DND-41 (cell line): ENCODE measurements at regions not wholly inside any gene's neighbourhood (a gene's known extent, or its start where the extent isn't known, plus 50 kb on each side); places are given as distances from the start of the nearest gene placed in this dataset.

ENCODE experiments used
- ATAC-seq: fragments of 200-7000 bp; cut with Tn5 transposase; 3 replicates; pipeline ENCODE4 v1.9.1; 2021; ENCODE audit warnings: low read depth; ENCODE audit not compliant: insufficient read depth
- DNase-seq: peaks from one replicate; pipeline ENCODE4 v3.0.0-alpha.2; 2020
- H2AFZ ChIP-seq: 2 replicates; pipeline ENCODE4 v1.6.0; 2012; ENCODE audit warnings: low read depth, low read length
- H3K27ac ChIP-seq: 2 replicates; pipeline ENCODE4 v1.5.1; 2012; ENCODE audit warnings: low read length, inconsistent platforms
- H3K27me3 ChIP-seq: fragments of 200-600 bp; sonication (generic); 2 replicates; pipeline ENCODE4 v1.6.0; 2012; ENCODE audit warnings: low read length, mild to moderate bottlenecking, inconsistent platforms; ENCODE audit not compliant: insufficient read depth, poor library complexity
- H3K36me3 ChIP-seq: 2 replicates; pipeline ENCODE4 v1.5.1; 2012; ENCODE audit warnings: low read length, inconsistent platforms; ENCODE audit not compliant: insufficient read depth
- H3K4me1 ChIP-seq: 2 replicates; pipeline ENCODE4 v1.5.1; 2012; ENCODE audit warnings: mild to moderate bottlenecking, low read length; ENCODE audit not compliant: insufficient read depth
- H3K4me2 ChIP-seq: 2 replicates; pipeline ENCODE4 v1.6.0; 2012; ENCODE audit warnings: mild to moderate bottlenecking, moderate library complexity, low read length, inconsistent platforms; ENCODE audit not compliant: insufficient read depth
- H3K4me3 ChIP-seq, 2 experiments: fragments of 200-600 bp in 1 of 2; shearing (Covaris generic) in 1 of 2; 2 replicates each; pipeline ENCODE4 v1.5.1; 2012 to 2016; ENCODE audit warnings: inconsistent platforms in 2 of 2, low read length in 2 of 2, mild to moderate bottlenecking in 2 of 2, low read depth in 1 of 2, moderate library complexity in 1 of 2
- H3K79me2 ChIP-seq: 2 replicates; pipeline ENCODE4 v1.6.0; 2012; ENCODE audit warnings: low read length, inconsistent platforms; ENCODE audit not compliant: insufficient read depth
- H3K9ac ChIP-seq: 2 replicates; pipeline ENCODE4 v1.6.0; 2012; ENCODE audit warnings: low read depth, mild to moderate bottlenecking, inconsistent platforms, low read length, moderate library complexity
- H3K9me3 ChIP-seq: 2 replicates; pipeline ENCODE4 v1.5.1; 2012; ENCODE audit warnings: low read length, moderate library complexity, mild to moderate bottlenecking, inconsistent platforms; ENCODE audit not compliant: insufficient read depth, severe bottlenecking
- H4K20me1 ChIP-seq: 2 replicates; pipeline ENCODE4 v1.6.0; 2012; ENCODE audit warnings: low read length; ENCODE audit not compliant: insufficient read depth
- EZH2 ChIP-seq: IDR thresholded peaks from 3 replicates; pipeline ENCODE4 v1.6.1; 2012; ENCODE audit warnings: borderline replicate concordance, low read depth, mild to moderate bottlenecking, moderate library complexity, low read length, inconsistent platforms; ENCODE audit not compliant: severe bottlenecking
- TF ChIP-seq, protein P1 (sequence below): IDR thresholded peaks from 2 replicates; pipeline ENCODE4 v1.5.1; 2012; ENCODE audit warnings: borderline replicate concordance, low read length, moderate library complexity, mild to moderate bottlenecking; ENCODE audit not compliant: poor library complexity, severe bottlenecking; ENCODE audit errors: extremely low read depth

- H3K4me1 ChIP-seq, result no peaks in the 10 kb centered on the region
- DNase-seq (no peak), ATAC-seq (no peak)
- H3K27me3 ChIP-seq, result peaks cover 5% of the 10 kb centered on the region
- H3K36me3 ChIP-seq, result no peaks in the 10 kb centered on the region
- no peak overlapping the region for H3K4me2 ChIP-seq
- H2AFZ ChIP-seq, result no peak overlapping the region
- no peaks in the 10 kb centered on the region for H4K20me1 ChIP-seq
- no peak overlapping the region for H3K9ac ChIP-seq
- H3K27ac ChIP-seq, result no peak overlapping the region
- H3K79me2 ChIP-seq, result no peaks in the 10 kb centered on the region
- no peak overlapping the region for H3K4me3 ChIP-seq
- TF ChIP-seq EZH2, result no peak
- no peaks in the 10 kb centered on the region for H3K9me3 ChIP-seq
Measured at GRCh38 chr16:73521499-73521898, 473.6 kb upstream of the ZFHX3 start.

DNA sequence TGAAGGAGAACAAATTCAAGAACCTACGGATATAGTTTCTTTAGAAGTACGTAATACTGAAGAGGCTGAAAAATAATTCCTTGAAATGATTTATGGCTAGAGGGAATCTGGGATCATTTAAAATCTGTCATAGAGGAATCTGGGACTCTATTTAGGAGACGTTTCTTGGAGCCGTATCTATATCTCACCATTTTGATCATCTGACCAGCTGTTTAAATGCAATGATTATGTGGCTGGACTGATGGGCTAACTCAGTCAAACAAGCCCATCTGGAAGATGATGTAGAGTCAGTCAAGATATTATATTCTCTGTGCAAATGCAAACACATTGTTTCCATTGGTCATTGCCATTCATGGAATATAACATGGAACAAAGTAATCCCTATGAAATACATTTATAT lies 467.7 kb upstream of the ZFHX3 start:
- ATAC-seq (no peak), DNase-seq (no peak)
- Histone ChIP-seq H3K27ac (no peak overlapping the region), H3K4me3 (no peak overlapping the region), H3K9me3 (no peaks in the 10 kb centered on the region), H3K27me3 (no peaks in the 10 kb centered on the region), H2AFZ (no peak overlapping the region), H3K9ac (no peak overlapping the region), H3K4me1 (no peaks in the 10 kb centered on the region), H4K20me1 (no peaks in the 10 kb centered on the region), H3K79me2 (no peaks in the 10 kb centered on the region), H3K4me2 (no peak overlapping the region), H3K36me3 (no peaks in the 10 kb centered on the region)
- TF ChIP-seq, protein P1, sequence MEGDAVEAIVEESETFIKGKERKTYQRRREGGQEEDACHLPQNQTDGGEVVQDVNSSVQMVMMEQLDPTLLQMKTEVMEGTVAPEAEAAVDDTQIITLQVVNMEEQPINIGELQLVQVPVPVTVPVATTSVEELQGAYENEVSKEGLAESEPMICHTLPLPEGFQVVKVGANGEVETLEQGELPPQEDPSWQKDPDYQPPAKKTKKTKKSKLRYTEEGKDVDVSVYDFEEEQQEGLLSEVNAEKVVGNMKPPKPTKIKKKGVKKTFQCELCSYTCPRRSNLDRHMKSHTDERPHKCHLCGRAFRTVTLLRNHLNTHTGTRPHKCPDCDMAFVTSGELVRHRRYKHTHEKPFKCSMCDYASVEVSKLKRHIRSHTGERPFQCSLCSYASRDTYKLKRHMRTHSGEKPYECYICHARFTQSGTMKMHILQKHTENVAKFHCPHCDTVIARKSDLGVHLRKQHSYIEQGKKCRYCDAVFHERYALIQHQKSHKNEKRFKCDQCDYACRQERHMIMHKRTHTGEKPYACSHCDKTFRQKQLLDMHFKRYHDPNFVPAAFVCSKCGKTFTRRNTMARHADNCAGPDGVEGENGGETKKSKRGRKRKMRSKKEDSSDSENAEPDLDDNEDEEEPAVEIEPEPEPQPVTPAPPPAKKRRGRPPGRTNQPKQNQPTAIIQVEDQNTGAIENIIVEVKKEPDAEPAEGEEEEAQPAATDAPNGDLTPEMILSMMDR, result no peak
- no peak for TF ChIP-seq EZH2

- no peak for DNase-seq
- no peak overlapping the region for H3K27ac ChIP-seq
- no peak overlapping the region for H3K4me2 ChIP-seq
- no peaks in the 10 kb centered on the region for H3K9me3 ChIP-seq
- H3K4me1 ChIP-seq, result no peaks in the 10 kb centered on the region
- no peaks in the 10 kb centered on the region for H3K27me3 ChIP-seq
- H3K36me3 ChIP-seq, result no peaks in the 10 kb centered on the region
- no peak overlapping the region for H2AFZ ChIP-seq
- H3K9ac ChIP-seq, result no peak overlapping the region
- no peak for ATAC-seq
- no peaks in the 10 kb centered on the region for H3K79me2 ChIP-seq
- no peak overlapping the region for H3K4me3 ChIP-seq
- no peaks in the 10 kb centered on the region for H4K20me1 ChIP-seq
- TF ChIP-seq, protein P1, result no peak
- TF ChIP-seq EZH2, result no peak
Measured at GRCh38 chr16:73510852-73511251, 462.9 kb upstream of the ZFHX3 start.

DNA sequence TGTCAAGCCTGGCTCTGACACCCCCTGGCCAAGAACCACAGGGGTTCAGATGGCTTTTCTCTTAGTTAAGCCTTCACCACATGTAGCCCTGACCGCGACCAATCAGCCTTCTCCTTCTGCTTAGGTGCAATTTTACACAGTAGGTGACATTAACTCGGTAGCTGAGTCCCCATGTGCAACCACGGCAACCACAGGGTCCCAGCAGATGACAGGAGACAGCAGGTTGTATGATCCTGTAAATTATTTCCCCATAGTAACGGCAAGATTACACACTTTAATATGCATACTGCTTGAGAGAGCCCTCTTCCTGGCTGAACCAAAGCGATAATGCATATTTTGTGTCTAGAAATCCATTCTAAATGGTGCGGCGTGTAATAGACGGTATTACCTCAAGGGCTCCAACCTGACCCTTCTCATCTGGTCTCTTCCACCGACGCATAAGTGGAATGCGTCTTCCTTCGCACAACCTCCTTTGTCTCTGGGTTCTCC lies 458.7 kb upstream of the ZFHX3 start:
- Histone ChIP-seq H2AFZ (no peak overlapping the region), H3K4me3 (no peak overlapping the region), H3K4me2 (no peak overlapping the region), H3K4me1 (no peaks in the 10 kb centered on the region), H3K9ac (no peak overlapping the region), H3K27ac (no peak overlapping the region), H3K79me2 (no peaks in the 10 kb centered on the region), H3K9me3 (no peaks in the 10 kb centered on the region), H3K27me3 (no peaks in the 10 kb centered on the region), H4K20me1 (no peaks in the 10 kb centered on the region), H3K36me3 (no peaks in the 10 kb centered on the region)
- DNase-seq (no peak), ATAC-seq (no peak)
- TF ChIP-seq EZH2, result no peak
- TF ChIP-seq, protein P1, result no peak
